ENCODE measurements at regions not wholly inside any gene's neighbourhood (a gene's known extent, or its start where the extent isn't known, plus 50 kb on each side); places are given as distances from the start of the nearest gene placed in this dataset.

DNA sequence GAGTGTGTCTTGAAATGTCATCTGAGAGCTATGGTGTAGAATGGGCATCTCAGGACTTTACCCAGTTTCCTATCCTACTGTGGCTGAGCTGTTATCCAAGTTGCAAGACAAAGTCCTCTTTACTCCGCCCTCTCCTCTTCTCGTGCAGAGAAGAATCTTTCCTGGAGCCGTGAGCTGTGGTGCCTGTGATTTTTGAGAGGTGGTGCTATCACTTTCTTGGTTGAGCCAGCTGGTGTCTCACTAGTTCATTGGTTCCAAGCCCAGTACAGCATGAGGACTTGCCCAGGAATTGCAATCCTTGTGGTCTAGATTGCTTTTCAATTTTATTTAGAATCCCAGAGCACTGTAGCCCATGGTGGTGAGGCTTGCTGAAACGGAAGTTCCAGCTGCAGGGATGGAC, 2300.3 kb downstream of the MAT2B start:
- Histone ChIP-seq H3K9me2 (replicated peaks; ENCODE audit: insufficient read depth, low read length) (no peaks in the 10 kb centered on the region), H3K4me3 (ENCODE audit: insufficient read depth, low read length, poor library complexity, severe bottlenecking) (no peak overlapping the region), H3K9me3 (ENCODE audit: insufficient read depth, low read length) (no peaks in the 10 kb centered on the region), H3K27me3 (ENCODE audit: low read length) (no peaks in the 10 kb centered on the region), H3K9ac (ENCODE audit: low read length) (no peak overlapping the region), H3K27ac (ENCODE audit: low read depth, low read length) (no peak overlapping the region), H2AFZ (ENCODE audit: low read depth, low read length, severe bottlenecking) (no peak overlapping the region), H3K4me2 (ENCODE audit: low read depth, low read length, poor library complexity, severe bottlenecking) (no peak overlapping the region), H3F3A (ENCODE audit: insufficient read depth) (no peaks in the 10 kb centered on the region), H4K20me1 (ENCODE audit: low read depth, low read length) (no peaks in the 10 kb centered on the region), H3K36me3 (ENCODE audit: low read length) (no peaks in the 10 kb centered on the region), H3K79me2 (ENCODE audit: insufficient read depth, low read length) (no peaks in the 10 kb centered on the region)
- no peak for TF ChIP-seq EZH2phosphoT487 (conservative IDR thresholded peaks at IDR 0.05; ENCODE audit: low read length)
- TF ChIP-seq, protein P1, sequence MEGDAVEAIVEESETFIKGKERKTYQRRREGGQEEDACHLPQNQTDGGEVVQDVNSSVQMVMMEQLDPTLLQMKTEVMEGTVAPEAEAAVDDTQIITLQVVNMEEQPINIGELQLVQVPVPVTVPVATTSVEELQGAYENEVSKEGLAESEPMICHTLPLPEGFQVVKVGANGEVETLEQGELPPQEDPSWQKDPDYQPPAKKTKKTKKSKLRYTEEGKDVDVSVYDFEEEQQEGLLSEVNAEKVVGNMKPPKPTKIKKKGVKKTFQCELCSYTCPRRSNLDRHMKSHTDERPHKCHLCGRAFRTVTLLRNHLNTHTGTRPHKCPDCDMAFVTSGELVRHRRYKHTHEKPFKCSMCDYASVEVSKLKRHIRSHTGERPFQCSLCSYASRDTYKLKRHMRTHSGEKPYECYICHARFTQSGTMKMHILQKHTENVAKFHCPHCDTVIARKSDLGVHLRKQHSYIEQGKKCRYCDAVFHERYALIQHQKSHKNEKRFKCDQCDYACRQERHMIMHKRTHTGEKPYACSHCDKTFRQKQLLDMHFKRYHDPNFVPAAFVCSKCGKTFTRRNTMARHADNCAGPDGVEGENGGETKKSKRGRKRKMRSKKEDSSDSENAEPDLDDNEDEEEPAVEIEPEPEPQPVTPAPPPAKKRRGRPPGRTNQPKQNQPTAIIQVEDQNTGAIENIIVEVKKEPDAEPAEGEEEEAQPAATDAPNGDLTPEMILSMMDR (IDR thresholded peaks at IDR 0.05; ENCODE audit: insufficient read depth, low read length, poor library complexity, severe bottlenecking): no peak

DNA sequence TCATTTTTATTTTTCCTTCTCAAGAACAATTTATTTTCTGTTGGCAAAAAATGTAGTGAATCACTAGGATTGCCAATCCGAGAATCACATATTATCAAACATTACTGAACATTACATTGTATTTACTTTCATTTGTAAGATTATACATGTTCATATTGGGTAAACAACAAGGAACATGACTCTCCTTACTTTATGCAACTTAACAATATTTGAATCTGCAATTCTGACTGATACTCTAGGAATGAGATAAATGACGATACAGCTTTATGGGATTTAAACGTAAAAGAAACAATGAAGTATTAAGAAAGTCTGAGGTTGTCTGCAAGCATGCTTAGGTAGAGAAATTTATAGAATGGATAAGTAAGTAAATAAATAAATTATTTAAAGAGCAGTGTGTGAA, 2302.9 kb downstream of the MAT2B start:
- H3K27ac ChIP-seq (ENCODE audit: low read depth, low read length): no peak overlapping the region
- TF ChIP-seq EZH2phosphoT487 (conservative IDR thresholded peaks at IDR 0.05; ENCODE audit: low read length): no peak
- TF ChIP-seq, protein P1 (IDR thresholded peaks at IDR 0.05; ENCODE audit: insufficient read depth, low read length, poor library complexity, severe bottlenecking): no peak
- H3F3A ChIP-seq (ENCODE audit: insufficient read depth): no peaks in the 10 kb centered on the region

DNA sequence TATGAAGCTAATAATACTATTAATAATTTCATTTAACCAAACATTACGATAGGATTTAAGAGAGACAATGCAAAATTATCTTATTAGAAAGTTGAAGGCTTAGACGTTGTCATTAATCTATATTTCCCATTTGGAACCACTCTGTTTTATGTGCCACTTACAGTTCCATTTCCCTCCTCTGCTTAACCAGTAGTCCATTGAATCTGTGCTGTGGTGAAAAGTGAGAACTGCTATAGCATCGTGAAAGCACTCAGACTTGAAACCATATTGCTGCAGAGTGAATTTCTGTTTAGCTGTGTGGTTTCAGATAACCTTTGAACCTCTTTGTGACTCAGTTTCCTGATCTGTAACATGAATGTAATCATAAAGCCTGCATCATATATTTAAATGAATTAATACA, 2304.5 kb downstream of the MAT2B start:
- no peaks in the 10 kb centered on the region for H3K79me2 ChIP-seq (ENCODE audit: insufficient read depth, low read length)
- no peaks in the 10 kb centered on the region for H4K20me1 ChIP-seq (ENCODE audit: low read depth, low read length)
- H3K9me2 ChIP-seq (replicated peaks; ENCODE audit: insufficient read depth, low read length): no peaks in the 10 kb centered on the region
- H3K27me3 ChIP-seq (ENCODE audit: low read length): no peaks in the 10 kb centered on the region
- no peaks in the 10 kb centered on the region for H3F3A ChIP-seq (ENCODE audit: insufficient read depth)
- no peak overlapping the region for H2AFZ ChIP-seq (ENCODE audit: low read depth, low read length, severe bottlenecking)
- no peak overlapping the region for H3K9ac ChIP-seq (ENCODE audit: low read length)
- H3K4me3 ChIP-seq (ENCODE audit: insufficient read depth, low read length, poor library complexity, severe bottlenecking): no peak overlapping the region
- H3K36me3 ChIP-seq (ENCODE audit: low read length): no peaks in the 10 kb centered on the region
- TF ChIP-seq, protein P1 (IDR thresholded peaks at IDR 0.05; ENCODE audit: insufficient read depth, low read length, poor library complexity, severe bottlenecking): no peak
- TF ChIP-seq EZH2phosphoT487 (conservative IDR thresholded peaks at IDR 0.05; ENCODE audit: low read length): no peak
- H3K27ac ChIP-seq (ENCODE audit: low read depth, low read length): no peak overlapping the region
- H3K9me3 ChIP-seq (ENCODE audit: insufficient read depth, low read length): no peaks in the 10 kb centered on the region
- no peak overlapping the region for H3K4me2 ChIP-seq (ENCODE audit: low read depth, low read length, poor library complexity, severe bottlenecking)

More for the DNA sequence above, 2302.9 kb downstream of the MAT2B start:
- Histone ChIP-seq H4K20me1 (ENCODE audit: low read depth, low read length) (no peaks in the 10 kb centered on the region), H3K79me2 (ENCODE audit: insufficient read depth, low read length) (no peaks in the 10 kb centered on the region), H3K9ac (ENCODE audit: low read length) (no peak overlapping the region), H3K9me3 (ENCODE audit: insufficient read depth, low read length) (no peaks in the 10 kb centered on the region), H3K36me3 (ENCODE audit: low read length) (no peaks in the 10 kb centered on the region), H3K27me3 (ENCODE audit: low read length) (no peaks in the 10 kb centered on the region), H2AFZ (ENCODE audit: low read depth, low read length, severe bottlenecking) (no peak overlapping the region), H3K4me2 (ENCODE audit: low read depth, low read length, poor library complexity, severe bottlenecking) (no peak overlapping the region), H3K9me2 (replicated peaks; ENCODE audit: insufficient read depth, low read length) (no peaks in the 10 kb centered on the region), H3K4me3 (ENCODE audit: insufficient read depth, low read length, poor library complexity, severe bottlenecking) (no peak overlapping the region)

Data from SU-DHL-6 (cell line).